ENCODE measurements at regions not wholly inside any gene's neighbourhood (a gene's known extent, or its start where the extent isn't known, plus 50 kb on each side); places are given as distances from the start of the nearest gene placed in this dataset.
"Not testable (repeated sequence)": the region's sequence is repeated elsewhere in the genome, so short reads cannot be mapped to it uniquely, and the experiment has no call there.

GRCh38 chr21:38114717-38115333 lies 142.0 kb upstream of the KCNJ15 start:
- POLR2A ChIA-PET: no interaction called here
- H3K36me3 ChIP-seq (ENCODE audit: control insufficient read depth in 2 of 2, insufficient read depth in 1 of 2, low read length in 2 of 2): no peaks in the 10 kb centered on the region
- no peaks in the 10 kb centered on the region for H3K9me3 ChIP-seq (ENCODE audit: control insufficient read depth, insufficient read depth, low read depth, low read length)
- H3K4me3 ChIP-seq (ENCODE audit: low read depth, low read length): no peak overlapping the region
- CTCF ChIA-PET: no interaction called here
- H3K4me1 ChIP-seq (ENCODE audit: control insufficient read depth, insufficient read depth, low read length): no peaks in the 10 kb centered on the region
- TF ChIP-seq ZIC2 (tag by site-specific recombination; IDR thresholded peaks at IDR 0.05) (peak; percentile 93), SCRT2 (tag by site-specific recombination; IDR thresholded peaks at IDR 0.05) (peak; percentile 40; the same call in 1 of the 2 replicates)
- TF ChIP-seq, protein P1, sequence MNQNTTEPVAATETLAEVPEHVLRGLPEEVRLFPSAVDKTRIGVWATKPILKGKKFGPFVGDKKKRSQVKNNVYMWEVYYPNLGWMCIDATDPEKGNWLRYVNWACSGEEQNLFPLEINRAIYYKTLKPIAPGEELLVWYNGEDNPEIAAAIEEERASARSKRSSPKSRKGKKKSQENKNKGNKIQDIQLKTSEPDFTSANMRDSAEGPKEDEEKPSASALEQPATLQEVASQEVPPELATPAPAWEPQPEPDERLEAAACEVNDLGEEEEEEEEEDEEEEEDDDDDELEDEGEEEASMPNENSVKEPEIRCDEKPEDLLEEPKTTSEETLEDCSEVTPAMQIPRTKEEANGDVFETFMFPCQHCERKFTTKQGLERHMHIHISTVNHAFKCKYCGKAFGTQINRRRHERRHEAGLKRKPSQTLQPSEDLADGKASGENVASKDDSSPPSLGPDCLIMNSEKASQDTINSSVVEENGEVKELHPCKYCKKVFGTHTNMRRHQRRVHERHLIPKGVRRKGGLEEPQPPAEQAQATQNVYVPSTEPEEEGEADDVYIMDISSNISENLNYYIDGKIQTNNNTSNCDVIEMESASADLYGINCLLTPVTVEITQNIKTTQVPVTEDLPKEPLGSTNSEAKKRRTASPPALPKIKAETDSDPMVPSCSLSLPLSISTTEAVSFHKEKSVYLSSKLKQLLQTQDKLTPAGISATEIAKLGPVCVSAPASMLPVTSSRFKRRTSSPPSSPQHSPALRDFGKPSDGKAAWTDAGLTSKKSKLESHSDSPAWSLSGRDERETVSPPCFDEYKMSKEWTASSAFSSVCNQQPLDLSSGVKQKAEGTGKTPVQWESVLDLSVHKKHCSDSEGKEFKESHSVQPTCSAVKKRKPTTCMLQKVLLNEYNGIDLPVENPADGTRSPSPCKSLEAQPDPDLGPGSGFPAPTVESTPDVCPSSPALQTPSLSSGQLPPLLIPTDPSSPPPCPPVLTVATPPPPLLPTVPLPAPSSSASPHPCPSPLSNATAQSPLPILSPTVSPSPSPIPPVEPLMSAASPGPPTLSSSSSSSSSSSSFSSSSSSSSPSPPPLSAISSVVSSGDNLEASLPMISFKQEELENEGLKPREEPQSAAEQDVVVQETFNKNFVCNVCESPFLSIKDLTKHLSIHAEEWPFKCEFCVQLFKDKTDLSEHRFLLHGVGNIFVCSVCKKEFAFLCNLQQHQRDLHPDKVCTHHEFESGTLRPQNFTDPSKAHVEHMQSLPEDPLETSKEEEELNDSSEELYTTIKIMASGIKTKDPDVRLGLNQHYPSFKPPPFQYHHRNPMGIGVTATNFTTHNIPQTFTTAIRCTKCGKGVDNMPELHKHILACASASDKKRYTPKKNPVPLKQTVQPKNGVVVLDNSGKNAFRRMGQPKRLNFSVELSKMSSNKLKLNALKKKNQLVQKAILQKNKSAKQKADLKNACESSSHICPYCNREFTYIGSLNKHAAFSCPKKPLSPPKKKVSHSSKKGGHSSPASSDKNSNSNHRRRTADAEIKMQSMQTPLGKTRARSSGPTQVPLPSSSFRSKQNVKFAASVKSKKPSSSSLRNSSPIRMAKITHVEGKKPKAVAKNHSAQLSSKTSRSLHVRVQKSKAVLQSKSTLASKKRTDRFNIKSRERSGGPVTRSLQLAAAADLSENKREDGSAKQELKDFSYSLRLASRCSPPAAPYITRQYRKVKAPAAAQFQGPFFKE (tag by site-specific recombination; IDR thresholded peaks at IDR 0.05; ENCODE audit: borderline replicate concordance): no peak
- no peak overlapping the region for H3K27ac ChIP-seq (ENCODE audit: extremely low read depth, low read depth, low read length)

DNA sequence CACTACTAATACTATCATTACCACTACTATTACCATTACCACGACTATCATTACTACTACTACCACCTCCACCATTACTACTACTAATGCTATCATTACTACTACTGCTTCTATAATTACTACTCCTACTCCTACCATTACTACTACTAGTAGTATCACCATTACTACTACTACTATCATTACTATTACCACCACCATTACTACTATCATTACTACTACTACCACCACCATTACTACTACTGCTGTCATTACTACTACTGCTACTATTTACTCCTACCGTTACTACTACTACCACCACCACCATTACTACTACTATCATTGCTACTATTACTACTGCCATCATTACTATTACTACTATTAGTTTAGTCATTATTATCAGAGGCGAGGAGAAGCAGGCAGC lies 140.9 kb upstream of the KCNJ15 start:
- H3K27ac ChIP-seq (ENCODE audit: extremely low read depth, low read depth, low read length): no peak overlapping the region
- H3K9me3 ChIP-seq (ENCODE audit: control insufficient read depth, insufficient read depth, low read depth, low read length): no peaks in the 10 kb centered on the region
- ChIA-PET CTCF (interaction anchor here (2.0 kb wide), 1 partner anchor 11 kb away, joined by 12 read pairs; no protein-coding TSS in a partner anchor), POLR2A (no interaction called here)
- no peaks in the 10 kb centered on the region for H3K4me1 ChIP-seq (ENCODE audit: control insufficient read depth, insufficient read depth, low read length)
- TF ChIP-seq ZNF311 (tag by site-specific recombination; IDR thresholded peaks at IDR 0.05; ENCODE audit: borderline replicate concordance) (peak; percentile 67; the same call in 1 of the 2 replicates), CTCF (tag by site-specific recombination; IDR thresholded peaks at IDR 0.05) (no peak), MZF1 (tag by site-specific recombination; IDR thresholded peaks at IDR 0.05; ENCODE audit: borderline replicate concordance) (no peak), ZNF302 (tag by site-specific recombination; IDR thresholded peaks at IDR 0.05; ENCODE audit: low read depth) (no peak), ZNF571 (tag by site-specific recombination; IDR thresholded peaks at IDR 0.05) (0 out of 2 replicates have a peak, but pooled peaks have one; percentile 32), ZNF843 (tag by site-specific recombination; IDR thresholded peaks at IDR 0.05) (no peak), ZNF544 (tag by site-specific recombination; IDR thresholded peaks at IDR 0.05) (0 out of 2 replicates have a peak, but pooled peaks have one; percentile 41), REPIN1 (tag by site-specific recombination; IDR thresholded peaks at IDR 0.05; ENCODE audit: low read depth) (peak; percentile 64; the same call in 1 of the 2 replicates), GLI4 (tag by site-specific recombination; IDR thresholded peaks at IDR 0.05) (0 out of 2 replicates have a peak, but pooled peaks have one; percentile 23), ZNF223 (tag by site-specific recombination; IDR thresholded peaks at IDR 0.05) (no peak)
- H3K36me3 ChIP-seq (ENCODE audit: control insufficient read depth in 2 of 2, insufficient read depth in 1 of 2, low read length in 2 of 2): no peaks in the 10 kb centered on the region
- H3K4me3 ChIP-seq (ENCODE audit: low read depth, low read length): no peak overlapping the region

DNA sequence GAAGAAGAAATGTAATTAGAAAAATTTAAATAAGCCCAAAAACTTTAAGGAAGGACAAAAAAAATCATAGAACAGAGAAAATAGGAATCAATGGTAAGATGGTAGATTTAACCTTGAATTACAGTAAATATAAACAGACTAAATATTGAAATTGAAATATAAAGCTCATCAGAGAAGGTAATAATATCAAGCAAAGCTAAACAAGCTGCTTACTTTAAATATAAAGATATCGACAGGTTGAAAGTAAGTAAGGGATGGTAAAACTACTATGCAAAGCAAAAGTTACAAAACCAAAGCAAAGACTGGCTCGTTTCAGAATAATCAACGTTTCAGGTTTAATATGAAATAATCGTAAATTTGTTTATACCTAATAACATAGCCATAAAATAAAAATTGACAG lies 137.0 kb upstream of the KCNJ15 start:
- H3K4me3 ChIP-seq (ENCODE audit: low read depth, low read length): no peak overlapping the region
- TF ChIP-seq ZNF324 (tag by site-specific recombination; IDR thresholded peaks at IDR 0.05) (no peak), ZNF596 (tag by site-specific recombination; IDR thresholded peaks at IDR 0.05) (no peak)
- TF ChIP-seq, protein P2, sequence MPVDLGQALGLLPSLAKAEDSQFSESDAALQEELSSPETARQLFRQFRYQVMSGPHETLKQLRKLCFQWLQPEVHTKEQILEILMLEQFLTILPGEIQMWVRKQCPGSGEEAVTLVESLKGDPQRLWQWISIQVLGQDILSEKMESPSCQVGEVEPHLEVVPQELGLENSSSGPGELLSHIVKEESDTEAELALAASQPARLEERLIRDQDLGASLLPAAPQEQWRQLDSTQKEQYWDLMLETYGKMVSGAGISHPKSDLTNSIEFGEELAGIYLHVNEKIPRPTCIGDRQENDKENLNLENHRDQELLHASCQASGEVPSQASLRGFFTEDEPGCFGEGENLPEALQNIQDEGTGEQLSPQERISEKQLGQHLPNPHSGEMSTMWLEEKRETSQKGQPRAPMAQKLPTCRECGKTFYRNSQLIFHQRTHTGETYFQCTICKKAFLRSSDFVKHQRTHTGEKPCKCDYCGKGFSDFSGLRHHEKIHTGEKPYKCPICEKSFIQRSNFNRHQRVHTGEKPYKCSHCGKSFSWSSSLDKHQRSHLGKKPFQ (tag by site-specific recombination; IDR thresholded peaks at IDR 0.05): no peak
- H3K27ac ChIP-seq (ENCODE audit: extremely low read depth, low read depth, low read length): no peak overlapping the region
- no peaks in the 10 kb centered on the region for H3K36me3 ChIP-seq (ENCODE audit: control insufficient read depth in 2 of 2, insufficient read depth in 1 of 2, low read length in 2 of 2)
- POLR2A ChIA-PET: no interaction called here
- H3K4me1 ChIP-seq (ENCODE audit: control insufficient read depth, insufficient read depth, low read length): no peaks in the 10 kb centered on the region
- H3K9me3 ChIP-seq (ENCODE audit: control insufficient read depth, insufficient read depth, low read depth, low read length): no peaks in the 10 kb centered on the region
- CTCF ChIA-PET: interaction anchor here (0.6 to 1.3 kb wide), 2 partner anchors 10 to 229 kb away, joined by 3 read pairs; no protein-coding TSS in a partner anchor

DNA sequence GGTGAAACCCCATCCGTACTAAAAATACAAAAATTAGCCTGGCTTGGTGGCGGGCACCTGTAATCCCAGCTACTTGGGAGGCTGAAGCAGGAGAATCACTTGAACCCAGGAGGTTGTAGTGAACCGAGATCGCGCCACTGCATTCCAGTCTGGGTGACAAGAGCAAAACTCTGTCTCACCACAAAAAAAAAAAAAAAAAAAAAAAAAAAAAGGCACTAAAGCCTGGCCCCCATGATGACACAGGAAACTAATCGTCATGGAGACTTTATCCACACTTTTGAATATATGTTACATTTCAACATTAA lies 136.2 kb upstream of the KCNJ15 start:
- H3K36me3 ChIP-seq (ENCODE audit: control insufficient read depth in 2 of 2, insufficient read depth in 1 of 2, low read length in 2 of 2); H3K4me1 ChIP-seq (ENCODE audit: control insufficient read depth, insufficient read depth, low read length); H3K4me3 ChIP-seq (ENCODE audit: low read depth, low read length); POLR2A ChIA-PET; H3K9me3 ChIP-seq (ENCODE audit: control insufficient read depth, insufficient read depth, low read depth, low read length); H3K27ac ChIP-seq (ENCODE audit: extremely low read depth, low read depth, low read length): not testable (repeated sequence)
- CTCF ChIA-PET: interaction anchor here (0.6 kb wide), 1 partner anchor 281 kb away, joined by 3 read pairs; no protein-coding TSS in a partner anchor
